ENCODE measurements at regions not wholly inside any gene's neighbourhood (a gene's known extent, or its start where the extent isn't known, plus 50 kb on each side); places are given as distances from the start of the nearest gene placed in this dataset.

DNA sequence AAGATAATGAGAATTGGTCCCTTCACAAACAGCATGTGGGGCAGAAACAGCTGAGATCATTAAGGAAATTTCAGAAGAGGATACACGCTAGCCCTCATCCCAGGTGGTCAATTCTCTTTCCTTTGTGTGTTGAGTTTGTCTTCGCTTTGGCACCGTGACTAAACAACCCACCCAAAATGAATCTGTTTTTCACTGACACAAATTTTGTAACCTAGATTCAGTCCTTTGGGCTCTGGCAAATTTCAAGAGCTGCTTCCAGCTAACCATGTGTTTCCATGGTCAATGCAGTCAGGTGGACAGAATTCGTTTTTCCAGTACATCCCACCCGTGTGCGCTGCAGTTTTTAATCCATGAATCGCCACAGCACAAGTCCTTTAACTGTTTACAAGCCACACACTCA lies 435.4 kb downstream of the WDR72 start:
- no peaks in the 10 kb centered on the region for H3K79me2 ChIP-seq (ENCODE audit: insufficient read depth, low read length)
- no peak for DNase-seq (ENCODE audit: low read depth, low spot score)
- no TSS peak for BruUV-seq (replicated peaks)
- no peak overlapping the region for H3K4me3 ChIP-seq (replicated peaks in 1 of 2; ENCODE audit: low read depth in 1 of 2, low read length in 2 of 2)
- H3K9me3 ChIP-seq (ENCODE audit: control insufficient read depth in 1 of 2, insufficient read depth in 1 of 2, low read depth in 1 of 2, low read length in 2 of 2): no peaks in the 10 kb centered on the region; a peak in 2 of 4 replicates
- CTCF ChIA-PET: no interaction called here
- H3K36me3 ChIP-seq (ENCODE audit: control insufficient read depth in 1 of 2, insufficient read depth in 2 of 2, low read length in 2 of 2): no peaks in the 10 kb centered on the region
- no peaks in the 10 kb centered on the region for H4K20me1 ChIP-seq (ENCODE audit: insufficient read depth)
- no peak overlapping the region for H3K4me2 ChIP-seq (ENCODE audit: low read length)
- H3K27me3 ChIP-seq (ENCODE audit: insufficient read depth, low read length): no peaks in the 10 kb centered on the region
- ATAC-seq: no peak
- no peak overlapping the region for H3K27ac ChIP-seq (ENCODE audit: low read depth, low read length)
- no peaks in the 10 kb centered on the region for H3K9me2 ChIP-seq (ENCODE audit: insufficient read depth)
- H2AFZ ChIP-seq (ENCODE audit: low read depth, low read length, poor library complexity, severe bottlenecking): no peak overlapping the region
- RAD21 ChIA-PET (ENCODE audit: low non-redundant PET in 1 of 2, low total read pairs in 2 of 2, uncharacterized antibody in 2 of 2, unreplicated experiment in 2 of 2): no interaction called here
- POLR2A ChIA-PET: no interaction called here
- H3K9ac ChIP-seq (ENCODE audit: low read length): no peak overlapping the region
- no peak for TF ChIP-seq ZFX (IDR thresholded peaks at IDR 0.05)
- no peak for TF ChIP-seq SRF (IDR thresholded peaks at IDR 0.05; ENCODE audit: low read depth)
- TF ChIP-seq POLR2A (IDR thresholded peaks at IDR 0.05; ENCODE audit: borderline replicate concordance, extremely low read depth, insufficient read depth, insufficient read length): no peak
- no peak for TF ChIP-seq POLR2AphosphoS5 (IDR thresholded peaks at IDR 0.05; ENCODE audit: low read depth, low read length)
- no peak for TF ChIP-seq YY1 (IDR thresholded peaks at IDR 0.05; ENCODE audit: extremely low read depth, insufficient replicate concordance, low read depth, low read length)
- no peak for TF ChIP-seq EZH2phosphoT487 (IDR thresholded peaks at IDR 0.05; ENCODE audit: borderline replicate concordance)
- TF ChIP-seq, protein P1, sequence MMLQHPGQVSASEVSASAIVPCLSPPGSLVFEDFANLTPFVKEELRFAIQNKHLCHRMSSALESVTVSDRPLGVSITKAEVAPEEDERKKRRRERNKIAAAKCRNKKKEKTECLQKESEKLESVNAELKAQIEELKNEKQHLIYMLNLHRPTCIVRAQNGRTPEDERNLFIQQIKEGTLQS (IDR thresholded peaks at IDR 0.05): no peak
- no peak for TF ChIP-seq FOSL1 (IDR thresholded peaks at IDR 0.05; ENCODE audit: low read depth)
- intact Hi-C loops (cut with micrococcal nuclease): no loop called here
- no peaks in the 10 kb centered on the region for H3K4me1 ChIP-seq (ENCODE audit: control insufficient read depth in 1 of 2, insufficient read depth in 2 of 2, low read length in 2 of 2)

DNA sequence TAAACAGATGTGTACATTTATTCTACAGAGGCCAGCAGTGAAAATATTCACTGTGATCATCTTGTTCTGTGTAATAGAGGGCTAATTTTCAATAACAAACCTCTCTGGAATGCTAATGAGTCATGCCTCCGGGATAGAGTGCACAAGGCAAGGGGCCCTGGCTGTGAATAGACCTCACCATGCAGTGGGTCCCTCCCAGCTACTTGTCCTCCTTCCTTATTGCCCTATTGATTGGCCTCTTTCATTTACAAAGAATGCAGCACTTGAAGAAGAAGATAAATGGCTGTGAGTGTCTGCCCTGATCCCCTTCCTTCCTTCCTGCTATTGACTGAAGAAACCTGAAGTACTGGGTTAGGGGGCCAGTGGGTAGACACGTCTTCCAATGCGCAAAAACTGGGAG lies 436.3 kb downstream of the WDR72 start:
- TF ChIP-seq SIN3A (IDR thresholded peaks at IDR 0.05; ENCODE audit: low read depth) (no peak), YY1 (IDR thresholded peaks at IDR 0.05; ENCODE audit: extremely low read depth, insufficient replicate concordance, low read depth, low read length) (no peak), POLR2AphosphoS5 (IDR thresholded peaks at IDR 0.05; ENCODE audit: low read depth, low read length) (no peak), CEBPB (IDR thresholded peaks at IDR 0.05; ENCODE audit: low read depth) (no peak)
- TF ChIP-seq, protein P2, sequence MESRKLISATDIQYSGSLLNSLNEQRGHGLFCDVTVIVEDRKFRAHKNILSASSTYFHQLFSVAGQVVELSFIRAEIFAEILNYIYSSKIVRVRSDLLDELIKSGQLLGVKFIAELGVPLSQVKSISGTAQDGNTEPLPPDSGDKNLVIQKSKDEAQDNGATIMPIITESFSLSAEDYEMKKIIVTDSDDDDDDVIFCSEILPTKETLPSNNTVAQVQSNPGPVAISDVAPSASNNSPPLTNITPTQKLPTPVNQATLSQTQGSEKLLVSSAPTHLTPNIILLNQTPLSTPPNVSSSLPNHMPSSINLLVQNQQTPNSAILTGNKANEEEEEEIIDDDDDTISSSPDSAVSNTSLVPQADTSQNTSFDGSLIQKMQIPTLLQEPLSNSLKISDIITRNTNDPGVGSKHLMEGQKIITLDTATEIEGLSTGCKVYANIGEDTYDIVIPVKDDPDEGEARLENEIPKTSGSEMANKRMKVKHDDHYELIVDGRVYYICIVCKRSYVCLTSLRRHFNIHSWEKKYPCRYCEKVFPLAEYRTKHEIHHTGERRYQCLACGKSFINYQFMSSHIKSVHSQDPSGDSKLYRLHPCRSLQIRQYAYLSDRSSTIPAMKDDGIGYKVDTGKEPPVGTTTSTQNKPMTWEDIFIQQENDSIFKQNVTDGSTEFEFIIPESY (IDR thresholded peaks at IDR 0.05; ENCODE audit: extremely low read depth, insufficient replicate concordance, low read length): no peak
- TF ChIP-seq, protein P3, sequence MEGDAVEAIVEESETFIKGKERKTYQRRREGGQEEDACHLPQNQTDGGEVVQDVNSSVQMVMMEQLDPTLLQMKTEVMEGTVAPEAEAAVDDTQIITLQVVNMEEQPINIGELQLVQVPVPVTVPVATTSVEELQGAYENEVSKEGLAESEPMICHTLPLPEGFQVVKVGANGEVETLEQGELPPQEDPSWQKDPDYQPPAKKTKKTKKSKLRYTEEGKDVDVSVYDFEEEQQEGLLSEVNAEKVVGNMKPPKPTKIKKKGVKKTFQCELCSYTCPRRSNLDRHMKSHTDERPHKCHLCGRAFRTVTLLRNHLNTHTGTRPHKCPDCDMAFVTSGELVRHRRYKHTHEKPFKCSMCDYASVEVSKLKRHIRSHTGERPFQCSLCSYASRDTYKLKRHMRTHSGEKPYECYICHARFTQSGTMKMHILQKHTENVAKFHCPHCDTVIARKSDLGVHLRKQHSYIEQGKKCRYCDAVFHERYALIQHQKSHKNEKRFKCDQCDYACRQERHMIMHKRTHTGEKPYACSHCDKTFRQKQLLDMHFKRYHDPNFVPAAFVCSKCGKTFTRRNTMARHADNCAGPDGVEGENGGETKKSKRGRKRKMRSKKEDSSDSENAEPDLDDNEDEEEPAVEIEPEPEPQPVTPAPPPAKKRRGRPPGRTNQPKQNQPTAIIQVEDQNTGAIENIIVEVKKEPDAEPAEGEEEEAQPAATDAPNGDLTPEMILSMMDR (IDR thresholded peaks at IDR 0.05 in 2 of 3, conservative IDR thresholded peaks at IDR 0.05 in 1 of 3; ENCODE audit: borderline replicate concordance in 1 of 3, insufficient read depth in 1 of 3, low read depth in 2 of 3, low read length in 2 of 3): no peak
- no peaks in the 10 kb centered on the region; a peak in 2 of 4 replicates for H3K9me3 ChIP-seq (ENCODE audit: control insufficient read depth in 1 of 2, insufficient read depth in 1 of 2, low read depth in 1 of 2, low read length in 2 of 2)
- no peaks in the 10 kb centered on the region for H4K20me1 ChIP-seq (ENCODE audit: insufficient read depth)
- H3K4me3 ChIP-seq (replicated peaks in 1 of 2; ENCODE audit: low read depth in 1 of 2, low read length in 2 of 2): no peak overlapping the region
- H3K36me3 ChIP-seq (ENCODE audit: control insufficient read depth in 1 of 2, insufficient read depth in 2 of 2, low read length in 2 of 2): no peaks in the 10 kb centered on the region
- POLR2A ChIA-PET: no interaction called here
- intact Hi-C loops (cut with micrococcal nuclease): no loop called here
- H3K9me2 ChIP-seq (ENCODE audit: insufficient read depth): no peaks in the 10 kb centered on the region
- RAD21 ChIA-PET (ENCODE audit: low non-redundant PET in 1 of 2, low total read pairs in 2 of 2, uncharacterized antibody in 2 of 2, unreplicated experiment in 2 of 2): no interaction called here
- no peak overlapping the region for H3K4me2 ChIP-seq (ENCODE audit: low read length)
- DNase-seq (ENCODE audit: low read depth, low spot score) (no peak), ATAC-seq (no peak)
- CTCF ChIA-PET: no interaction called here
- H3K27me3 ChIP-seq (ENCODE audit: insufficient read depth, low read length): no peaks in the 10 kb centered on the region
- BruUV-seq (replicated peaks): no TSS peak
- H3K79me2 ChIP-seq (ENCODE audit: insufficient read depth, low read length): no peaks in the 10 kb centered on the region
- no peak overlapping the region for H3K27ac ChIP-seq (ENCODE audit: low read depth, low read length)
- no peaks in the 10 kb centered on the region for H3K4me1 ChIP-seq (ENCODE audit: control insufficient read depth in 1 of 2, insufficient read depth in 2 of 2, low read length in 2 of 2)
- no peak overlapping the region for H2AFZ ChIP-seq (ENCODE audit: low read depth, low read length, poor library complexity, severe bottlenecking)
- no peak overlapping the region for H3K9ac ChIP-seq (ENCODE audit: low read length)
